Activated T-cell treated with anti-CD3 and anti-CD28 coated beads, Interleukin-2, amount 50 U/mL, for 24 hours (primary cell): ENCODE measurements at regions not wholly inside any gene's neighbourhood (a gene's known extent, or its start where the extent isn't known, plus 50 kb on each side); places are given as distances from the start of the nearest gene placed in this dataset.

Source experiments
- DNase-seq: peaks from one replicate; pipeline ENCODE4 v3.0.0-alpha.2; 2020
- H3K27ac Mint-ChIP-seq: 2 replicates; pipeline ENCODE4 v1.8.0; 2020; ENCODE audit warnings: mild to moderate bottlenecking, mixed read lengths
- H3K27me3 Mint-ChIP-seq: 2 replicates; pipeline ENCODE4 v1.8.0; 2020; ENCODE audit warnings: mixed read lengths
- H3K36me3 Mint-ChIP-seq: 2 replicates; pipeline ENCODE4 v1.8.0; 2020; ENCODE audit warnings: low read depth, mixed read lengths
- H3K4me1 Mint-ChIP-seq: 2 replicates; pipeline ENCODE4 v1.8.0; 2020; ENCODE audit warnings: low read depth, mixed read lengths
- H3K4me3 Mint-ChIP-seq: 2 replicates; pipeline ENCODE4 v1.8.0; 2020; ENCODE audit warnings: mild to moderate bottlenecking, moderate library complexity, mixed read lengths
- H3K9me3 Mint-ChIP-seq: 2 replicates; pipeline ENCODE4 v1.8.0; 2020; ENCODE audit warnings: mixed read lengths

DNA sequence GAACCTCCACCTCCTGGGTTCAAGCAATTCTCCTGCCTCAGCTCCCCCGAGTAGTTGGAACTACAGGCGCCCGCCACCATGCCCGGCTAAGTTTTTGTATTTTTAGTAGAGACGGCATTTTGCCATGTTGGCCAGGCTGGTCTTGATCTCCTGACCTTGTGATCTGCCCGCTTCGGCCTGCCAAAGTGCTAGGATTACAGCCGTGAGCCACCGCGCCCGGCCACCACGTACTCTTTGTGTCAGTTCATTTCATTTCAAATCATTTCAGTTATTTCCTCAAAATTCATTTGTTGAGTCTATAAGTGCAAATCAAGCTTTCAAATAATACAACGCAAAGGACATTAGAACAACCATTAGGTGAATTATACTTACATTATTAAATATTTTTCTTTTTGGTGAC is 943.8 kb downstream of the TYW1 start:
- Mint-ChIP-seq H3K4me3 (no peak overlapping the region), H3K9me3 (peaks cover 16% of the 10 kb centered on the region), H3K4me1 (no peaks in the 10 kb centered on the region), H3K27me3 (no peaks in the 10 kb centered on the region), H3K27ac (no peak overlapping the region), H3K36me3 (no peaks in the 10 kb centered on the region)
- no peak for DNase-seq

DNA sequence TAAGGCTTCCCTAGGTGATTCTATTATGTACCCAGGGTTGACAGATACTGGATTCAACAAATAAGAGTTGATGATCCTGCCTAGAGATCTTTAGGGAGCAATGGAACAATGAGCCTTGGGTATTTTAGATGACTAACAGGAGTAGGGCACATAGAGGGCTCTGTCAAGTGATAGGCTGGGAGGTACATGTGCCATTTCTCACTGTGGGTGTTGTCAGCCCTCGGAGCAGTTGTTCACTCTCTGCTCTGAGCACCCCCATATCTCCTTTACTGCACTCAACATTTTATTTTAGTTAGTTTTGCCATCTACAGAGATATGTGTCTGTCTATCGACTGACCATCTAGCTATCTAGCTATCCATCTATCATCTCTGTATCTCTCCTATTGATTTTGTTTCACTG is 950.6 kb downstream of the TYW1 start:
- Mint-ChIP-seq H3K4me1 (no peaks in the 10 kb centered on the region), H3K36me3 (no peaks in the 10 kb centered on the region), H3K27ac (no peak overlapping the region), H3K27me3 (no peaks in the 10 kb centered on the region), H3K4me3 (no peak overlapping the region), H3K9me3 (peaks cover 17% of the 10 kb centered on the region)
- no peak for DNase-seq

DNA sequence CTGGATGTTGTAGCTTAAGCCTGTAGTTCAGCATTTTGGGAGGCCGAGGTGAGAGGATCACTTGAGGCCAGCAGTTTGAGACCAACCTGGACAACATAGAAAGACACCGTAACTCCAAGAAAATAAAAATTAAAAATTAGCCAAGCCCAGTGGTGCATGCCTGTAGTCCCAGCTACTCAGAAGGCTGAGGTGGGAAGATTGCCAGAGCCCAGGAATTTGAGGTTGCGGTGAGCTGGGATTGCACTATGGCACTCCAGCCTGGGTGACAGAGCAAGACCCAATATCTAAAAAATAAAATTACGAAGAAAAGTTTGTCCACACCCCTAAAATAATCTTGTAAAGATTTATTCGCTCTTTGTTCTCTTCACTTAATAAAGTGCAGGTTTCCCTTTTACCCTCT is 951.0 kb downstream of the TYW1 start:
- no peaks in the 10 kb centered on the region for H3K4me1 Mint-ChIP-seq

DNA sequence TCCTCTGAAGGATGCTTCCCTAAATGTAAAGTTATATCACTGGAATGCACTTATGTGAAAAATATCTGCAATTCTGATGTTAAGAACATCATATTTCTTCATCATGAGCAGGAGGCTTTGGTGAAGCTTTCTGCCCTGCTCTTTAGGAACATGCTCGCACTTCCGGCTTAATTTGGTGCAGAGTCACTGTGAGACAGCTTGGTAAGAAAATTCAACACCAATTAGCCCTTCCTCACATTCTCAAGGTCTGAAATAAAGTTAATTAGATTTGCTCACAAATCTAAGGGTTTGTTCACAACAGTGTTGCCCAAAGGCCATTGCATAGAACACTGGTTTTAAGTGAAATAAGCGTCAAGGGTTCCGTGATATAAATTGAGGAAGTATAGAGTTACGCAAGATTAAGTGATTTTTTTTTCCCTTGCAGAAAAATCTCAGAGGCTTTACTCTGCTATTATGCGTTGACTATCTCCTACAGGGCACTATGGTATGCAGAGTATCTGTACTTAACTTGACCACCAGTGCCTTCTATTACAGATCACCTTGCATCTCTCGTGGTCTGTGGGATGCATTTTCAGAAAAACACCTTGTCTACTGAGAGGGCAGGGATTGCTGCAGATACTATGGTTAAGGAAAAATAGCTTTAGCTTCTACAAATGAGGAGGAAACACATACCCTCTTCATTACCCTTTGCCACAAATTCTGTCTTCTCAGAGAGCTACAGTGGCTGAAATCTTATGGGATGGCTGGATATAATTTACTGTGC is 953.9 kb downstream of the TYW1 start:
- Mint-ChIP-seq H3K27me3 (no peaks in the 10 kb centered on the region), H3K4me3 (no peak overlapping the region), H3K9me3 (peaks cover 9% of the 10 kb centered on the region), H3K36me3 (no peaks in the 10 kb centered on the region), H3K27ac (no peak overlapping the region), H3K4me1 (no peaks in the 10 kb centered on the region)
- DNase-seq: no peak

More for the DNA sequence above, 951.0 kb downstream of the TYW1 start:
- Mint-ChIP-seq H3K9me3 (peaks cover 17% of the 10 kb centered on the region), H3K4me3 (no peak overlapping the region), H3K36me3 (no peaks in the 10 kb centered on the region), H3K27ac (no peak overlapping the region), H3K27me3 (no peaks in the 10 kb centered on the region)
- no peak for DNase-seq

DNA sequence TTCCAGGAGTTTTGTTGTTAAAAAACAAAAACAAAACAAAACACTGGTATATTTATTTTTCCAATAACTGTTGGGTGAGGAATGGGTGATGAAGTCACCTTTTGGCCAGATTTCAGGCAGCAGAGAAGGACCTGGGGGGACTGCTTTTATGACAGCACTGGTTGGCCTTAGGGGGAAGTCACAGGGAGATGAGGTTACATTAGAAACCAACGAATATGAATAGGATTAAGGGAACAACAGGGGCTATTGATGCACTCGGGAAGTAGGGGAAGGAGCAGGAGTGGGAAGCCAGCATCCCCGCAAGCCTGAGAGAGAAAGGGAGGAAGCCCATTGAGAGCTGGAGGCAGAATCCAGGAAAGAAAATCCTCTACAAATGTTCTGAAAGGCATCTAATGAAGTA is 958.4 kb downstream of the TYW1 start:
- Mint-ChIP-seq H3K36me3 (no peaks in the 10 kb centered on the region), H3K27me3 (no peaks in the 10 kb centered on the region), H3K27ac (no peak overlapping the region), H3K9me3 (peaks cover 9% of the 10 kb centered on the region), H3K4me3 (no peak overlapping the region), H3K4me1 (no peaks in the 10 kb centered on the region)
- no peak for DNase-seq

DNA sequence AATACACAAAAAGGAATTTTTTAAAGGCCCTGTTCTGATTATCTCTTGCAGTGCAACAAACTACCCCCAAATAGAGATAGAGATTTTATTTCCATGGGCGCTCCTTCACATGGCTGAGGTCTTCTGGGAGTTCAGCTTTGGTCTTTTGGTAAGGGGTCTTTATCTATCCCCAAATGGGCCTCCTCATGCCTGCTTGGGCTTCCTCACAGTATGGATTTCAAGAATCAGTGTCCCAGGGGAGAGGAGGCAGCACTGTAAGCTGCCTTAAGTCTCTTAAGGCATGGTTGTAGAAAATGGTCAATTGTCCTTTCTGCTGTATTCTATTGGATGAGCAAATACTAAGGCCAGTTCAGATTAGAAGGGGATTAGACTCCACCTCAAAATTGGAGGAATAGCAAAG is 966.2 kb downstream of the TYW1 start:
- no peak overlapping the region for H3K27ac Mint-ChIP-seq
- H3K4me3 Mint-ChIP-seq: no peak overlapping the region
- no peaks in the 10 kb centered on the region for H3K4me1 Mint-ChIP-seq
- H3K27me3 Mint-ChIP-seq: no peaks in the 10 kb centered on the region
- peaks cover 23% of the 10 kb centered on the region for H3K9me3 Mint-ChIP-seq
- H3K36me3 Mint-ChIP-seq: no peaks in the 10 kb centered on the region
- no peak for DNase-seq

DNA sequence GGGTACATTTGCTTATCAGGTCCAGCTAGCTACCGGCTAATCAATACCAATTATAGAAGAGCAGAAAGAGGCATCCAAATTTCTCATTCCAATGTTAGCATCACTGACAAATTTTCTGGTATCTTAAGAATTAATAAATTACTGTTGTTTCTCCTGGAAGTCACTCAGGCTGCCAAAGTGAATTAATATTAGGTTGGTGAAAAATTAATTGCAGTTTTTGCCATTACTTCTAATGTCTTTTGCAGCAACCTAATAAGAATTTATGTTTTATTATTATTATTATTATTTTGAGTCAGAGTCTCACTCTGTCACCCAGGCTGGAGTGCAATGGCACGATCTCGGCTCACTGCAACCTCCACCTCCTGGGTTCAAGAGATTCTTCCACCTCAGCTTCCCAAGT is 979.9 kb downstream of the TYW1 start:
- Mint-ChIP-seq H3K27me3 (no peaks in the 10 kb centered on the region), H3K4me1 (no peaks in the 10 kb centered on the region), H3K27ac (no peak overlapping the region), H3K36me3 (no peaks in the 10 kb centered on the region), H3K9me3 (peaks cover 11% of the 10 kb centered on the region), H3K4me3 (no peak overlapping the region)
- DNase-seq: no peak

DNA sequence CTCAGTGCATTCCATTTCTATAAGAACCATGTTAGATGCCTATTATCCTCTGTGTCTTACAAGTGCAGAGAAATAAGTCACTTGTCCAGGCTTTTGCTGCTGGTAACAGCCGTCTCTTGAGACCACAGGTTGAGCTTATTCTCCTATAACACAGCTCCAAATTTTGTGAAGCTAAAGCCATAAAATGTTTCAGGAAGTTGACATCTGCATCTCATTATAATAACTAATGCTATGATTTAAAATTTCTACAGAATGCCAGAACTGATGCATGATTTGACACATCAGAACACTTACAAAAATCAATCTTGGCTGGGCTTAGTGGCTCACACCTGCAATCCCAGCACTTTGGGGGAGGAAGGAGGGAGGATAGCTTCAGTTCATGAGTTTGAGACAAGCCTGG is 986.9 kb downstream of the TYW1 start:
- DNase-seq: no peak
- peaks cover 3% of the 10 kb centered on the region for H3K9me3 Mint-ChIP-seq
- H3K4me3 Mint-ChIP-seq: no peak overlapping the region
- no peaks in the 10 kb centered on the region for H3K4me1 Mint-ChIP-seq
- no peaks in the 10 kb centered on the region for H3K27me3 Mint-ChIP-seq
- no peak overlapping the region for H3K27ac Mint-ChIP-seq
- H3K36me3 Mint-ChIP-seq: no peaks in the 10 kb centered on the region

DNA sequence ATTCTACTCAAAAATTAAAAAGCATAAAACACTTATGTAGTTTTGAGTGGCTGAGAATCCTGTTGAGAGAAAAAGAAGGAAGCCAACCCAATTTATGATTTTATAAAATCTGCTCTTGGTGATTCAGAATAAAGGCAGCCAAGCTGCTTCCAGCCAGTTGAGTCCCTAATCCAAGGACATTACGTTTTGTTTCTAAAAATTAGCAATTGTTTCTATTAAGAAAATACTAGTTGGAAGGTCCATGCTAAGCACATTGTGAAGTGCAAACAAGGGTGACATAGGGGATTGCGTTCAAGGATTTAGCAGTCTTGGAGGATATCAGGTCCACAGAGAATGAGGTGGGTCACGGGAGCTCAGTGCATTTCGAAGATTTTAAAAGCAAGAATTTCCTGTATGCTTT is 987.7 kb downstream of the TYW1 start:
- no peak overlapping the region for H3K4me3 Mint-ChIP-seq
- DNase-seq: no peak
- H3K27me3 Mint-ChIP-seq: no peaks in the 10 kb centered on the region
- H3K4me1 Mint-ChIP-seq: no peaks in the 10 kb centered on the region
- H3K27ac Mint-ChIP-seq: no peak overlapping the region
- no peaks in the 10 kb centered on the region for H3K36me3 Mint-ChIP-seq
- H3K9me3 Mint-ChIP-seq: peaks cover 8% of the 10 kb centered on the region

DNA sequence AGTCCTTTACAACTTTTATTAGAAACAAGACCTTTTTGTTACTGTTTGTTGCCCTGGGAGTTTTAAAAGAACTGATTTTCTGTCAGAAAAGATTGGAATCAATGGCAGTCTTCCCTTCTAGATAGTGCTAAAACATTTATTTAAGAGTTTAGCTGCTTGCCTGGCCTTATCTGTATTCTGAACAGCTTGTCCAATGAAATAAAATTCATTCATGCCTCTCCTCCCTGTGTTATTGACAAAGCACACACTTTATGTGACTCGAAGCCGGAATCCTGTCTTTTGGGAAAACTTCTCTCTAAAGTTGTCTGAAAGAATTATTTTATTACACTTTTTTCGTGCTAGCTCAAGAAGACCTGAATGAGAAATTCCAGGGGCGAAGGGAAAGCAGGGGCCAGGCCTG is 992.5 kb downstream of the TYW1 start:
- Mint-ChIP-seq H3K27me3 (no peaks in the 10 kb centered on the region), H3K4me3 (no peak overlapping the region), H3K27ac (no peak overlapping the region), H3K9me3 (peaks cover 4% of the 10 kb centered on the region), H3K4me1 (no peaks in the 10 kb centered on the region), H3K36me3 (no peaks in the 10 kb centered on the region)
- DNase-seq: no peak

DNA sequence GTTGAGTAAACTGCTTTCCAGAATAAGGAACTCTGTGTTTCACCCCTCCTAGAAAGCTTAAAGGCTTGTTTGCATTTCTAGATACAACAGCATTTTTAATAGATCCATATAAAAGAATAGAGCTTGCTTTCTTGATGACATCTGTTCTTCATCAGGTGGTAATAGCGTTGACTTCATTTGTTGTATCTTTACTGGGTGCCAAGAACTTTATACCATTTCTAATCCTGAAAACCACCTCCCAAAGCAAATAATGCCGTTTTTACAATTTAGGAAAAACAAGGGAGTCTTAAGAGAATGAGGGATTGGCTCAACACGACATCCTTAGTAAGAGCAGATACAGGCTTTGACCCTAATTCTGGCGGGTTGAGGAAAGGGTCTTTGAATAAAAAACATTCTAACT is 993.4 kb downstream of the TYW1 start:
- DNase-seq: no peak
- no peak overlapping the region for H3K4me3 Mint-ChIP-seq
- H3K9me3 Mint-ChIP-seq: peaks cover 4% of the 10 kb centered on the region
- H3K27me3 Mint-ChIP-seq: no peaks in the 10 kb centered on the region
- no peaks in the 10 kb centered on the region for H3K36me3 Mint-ChIP-seq
- no peak overlapping the region for H3K27ac Mint-ChIP-seq
- H3K4me1 Mint-ChIP-seq: no peaks in the 10 kb centered on the region

DNA sequence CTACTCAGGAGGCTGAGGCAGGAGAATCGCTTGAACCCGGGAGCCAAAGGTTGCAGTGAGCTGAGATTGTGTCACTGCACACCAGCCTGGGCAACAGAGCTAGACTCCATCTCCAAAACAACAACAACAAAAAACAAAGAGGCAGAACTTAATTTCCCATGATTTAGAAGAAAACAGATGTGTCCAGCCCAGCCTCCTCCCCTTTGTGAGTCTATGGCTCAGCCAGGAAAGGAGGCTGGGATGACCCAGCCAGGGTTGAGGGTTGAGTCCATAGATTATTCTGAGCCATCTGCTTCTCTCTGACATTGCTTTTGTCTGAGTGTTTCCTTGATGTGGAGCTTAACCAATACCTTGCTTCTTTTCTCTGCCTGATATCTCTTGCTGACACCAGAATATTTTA is 994.1 kb downstream of the TYW1 start:
- Mint-ChIP-seq H3K9me3 (peaks cover 6% of the 10 kb centered on the region), H3K36me3 (no peaks in the 10 kb centered on the region), H3K4me3 (no peak overlapping the region), H3K27me3 (no peaks in the 10 kb centered on the region), H3K27ac (no peak overlapping the region), H3K4me1 (no peaks in the 10 kb centered on the region)
- DNase-seq: no peak

DNA sequence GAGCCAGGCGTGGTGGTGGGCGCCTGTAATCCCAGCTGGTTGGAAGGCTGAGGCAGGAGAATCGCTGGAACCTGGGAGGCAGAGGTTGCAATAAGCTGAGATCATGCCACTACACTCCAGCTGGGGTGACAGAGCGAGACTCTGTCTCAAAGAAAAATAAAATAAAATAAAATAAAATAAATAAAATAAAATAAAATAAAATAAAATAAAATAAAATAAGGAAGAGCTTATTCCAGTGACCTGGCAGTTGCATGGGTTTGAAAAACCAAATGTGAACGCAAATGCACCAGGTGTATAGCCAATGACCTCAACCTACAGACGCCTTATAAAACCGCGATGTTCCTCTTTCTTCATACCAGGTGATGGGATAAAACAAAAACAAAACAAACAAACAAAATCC is 995.7 kb downstream of the TYW1 start:
- DNase-seq: no peak
- Mint-ChIP-seq H3K9me3 (peaks cover 6% of the 10 kb centered on the region), H3K4me3 (no peak overlapping the region)

DNA sequence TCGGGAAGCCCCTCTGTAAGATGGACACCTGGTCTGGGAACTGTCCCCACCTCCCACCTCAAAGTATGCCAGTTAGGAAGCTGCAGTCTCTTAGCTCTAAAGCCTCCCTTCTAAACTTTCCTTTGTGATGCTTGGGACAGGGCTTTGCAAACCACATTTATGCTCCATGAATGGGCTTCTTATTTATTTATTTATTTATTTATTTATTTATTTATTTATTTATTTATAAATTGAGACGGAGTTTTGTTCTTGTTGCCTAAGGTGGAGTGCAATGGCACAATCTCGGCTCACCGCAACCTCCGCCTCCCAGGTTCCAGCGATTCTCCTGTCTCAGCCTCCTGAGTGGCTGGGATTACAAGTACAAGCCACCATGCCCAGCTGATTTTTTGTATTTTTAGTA is 1009.4 kb downstream of the TYW1 start:
- Mint-ChIP-seq H3K9me3 (peaks cover 9% of the 10 kb centered on the region), H3K36me3 (no peaks in the 10 kb centered on the region), H3K27ac (no peak overlapping the region), H3K4me1 (no peaks in the 10 kb centered on the region), H3K4me3 (no peak overlapping the region), H3K27me3 (no peaks in the 10 kb centered on the region)
- no peak for DNase-seq

More for the DNA sequence above, 995.7 kb downstream of the TYW1 start:
- Mint-ChIP-seq H3K27me3 (no peaks in the 10 kb centered on the region), H3K27ac (no peak overlapping the region), H3K4me1 (no peaks in the 10 kb centered on the region), H3K36me3 (no peaks in the 10 kb centered on the region)

DNA sequence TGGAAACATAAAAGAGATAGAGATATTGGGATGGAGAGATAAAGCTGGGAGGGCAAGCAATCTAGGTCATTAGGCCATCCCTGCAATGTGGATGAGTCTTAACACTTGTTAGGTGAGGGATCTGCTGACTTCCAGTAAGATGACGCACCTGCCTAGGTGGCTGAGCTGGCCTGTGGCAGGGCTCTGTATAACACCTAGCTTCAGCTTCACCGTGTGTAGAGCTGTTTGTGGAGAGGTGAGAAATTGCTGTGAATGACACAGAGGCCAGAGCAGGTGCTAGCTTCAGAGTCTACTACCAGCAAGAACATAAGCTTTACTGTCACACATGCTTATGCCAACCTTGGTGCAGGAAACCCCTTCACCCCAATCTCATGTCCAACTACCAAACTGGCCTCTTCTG is 1010.0 kb downstream of the TYW1 start:
- Mint-ChIP-seq H3K9me3 (peaks cover 13% of the 10 kb centered on the region), H3K4me3 (no peak overlapping the region), H3K36me3 (no peaks in the 10 kb centered on the region), H3K27ac (no peak overlapping the region), H3K27me3 (no peaks in the 10 kb centered on the region), H3K4me1 (no peaks in the 10 kb centered on the region)
- no peak for DNase-seq

DNA sequence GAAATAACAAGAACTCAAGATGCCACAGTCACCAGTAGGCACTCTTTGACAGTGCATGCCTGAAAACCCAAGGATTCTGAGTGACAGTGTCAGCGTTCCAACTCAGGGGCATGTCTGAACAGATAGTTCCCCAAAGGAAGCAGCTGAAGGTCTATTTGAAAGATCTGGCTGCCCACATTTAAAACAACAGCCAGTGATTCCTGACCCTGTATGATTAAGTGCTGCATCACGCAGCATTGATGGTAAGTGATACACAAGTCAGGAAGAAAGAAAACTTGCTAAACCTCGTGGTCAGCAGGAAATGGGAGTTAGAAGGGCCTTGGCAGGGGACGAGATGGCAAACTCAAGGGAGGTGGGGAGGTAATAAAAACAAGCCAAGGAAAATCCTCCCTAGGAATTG is 1013.1 kb downstream of the TYW1 start:
- H3K27me3 Mint-ChIP-seq: no peaks in the 10 kb centered on the region
- DNase-seq: no peak

More for the DNA sequence above, 1013.1 kb downstream of the TYW1 start:
- no peaks in the 10 kb centered on the region for H3K4me1 Mint-ChIP-seq
- H3K27ac Mint-ChIP-seq: no peak overlapping the region
- no peaks in the 10 kb centered on the region for H3K36me3 Mint-ChIP-seq
- H3K4me3 Mint-ChIP-seq: no peak overlapping the region
- peaks cover 19% of the 10 kb centered on the region for H3K9me3 Mint-ChIP-seq
